ENCODE measurements at regions not wholly inside any gene's neighbourhood (a gene's known extent, or its start where the extent isn't known, plus 50 kb on each side); places are given as distances from the start of the nearest gene placed in this dataset.

- no peak for TF ChIP-seq CTCF (IDR thresholded peaks at IDR 0.05; ENCODE audit: control extremely low read depth, extremely low read depth, low read depth, missing control alignments)
- CTCF ChIA-PET: no interaction called here
- POLR2A ChIA-PET: no interaction called here
- DNase-seq (ENCODE audit: extremely low spot score): no peak
Observed at GRCh38 chr3:153880493-153880892, 240.7 kb upstream of the ARHGEF26 start.

GRCh38 chr3:153881201-153881600 lies 240.0 kb upstream of the ARHGEF26 start:
- no peak for DNase-seq (ENCODE audit: extremely low spot score)
- ChIA-PET POLR2A (no interaction called here), CTCF (no interaction called here)
- TF ChIP-seq CTCF (IDR thresholded peaks at IDR 0.05; ENCODE audit: control extremely low read depth, extremely low read depth, low read depth, missing control alignments): no peak

DNA sequence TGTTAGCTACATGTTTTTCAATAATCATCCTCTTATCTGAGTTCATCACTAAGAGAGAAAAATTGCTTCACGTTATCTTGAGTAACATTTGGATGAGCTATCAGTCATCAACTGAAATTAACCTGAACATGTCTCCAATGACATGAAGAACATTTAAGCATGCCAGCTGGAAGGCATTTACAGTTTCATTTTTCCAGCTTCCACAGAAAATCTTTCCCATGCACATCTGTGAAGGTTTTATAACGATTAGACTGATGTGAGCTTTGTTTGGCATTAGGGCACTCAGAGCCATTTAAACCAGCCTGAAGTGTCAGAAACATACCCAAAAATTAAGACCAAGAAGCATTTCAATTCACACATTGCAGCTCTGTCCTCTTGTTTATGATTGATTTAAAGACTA lies 235.8 kb upstream of the ARHGEF26 start:
- no peak for DNase-seq (ENCODE audit: extremely low spot score)
- no peak for TF ChIP-seq CTCF (IDR thresholded peaks at IDR 0.05; ENCODE audit: control extremely low read depth, extremely low read depth, low read depth, missing control alignments)
- ChIA-PET CTCF (interaction anchor here (1.1 kb wide), 1 partner anchor 19 kb away, joined by 3 read pairs; no protein-coding TSS in a partner anchor), POLR2A (no interaction called here)

DNA sequence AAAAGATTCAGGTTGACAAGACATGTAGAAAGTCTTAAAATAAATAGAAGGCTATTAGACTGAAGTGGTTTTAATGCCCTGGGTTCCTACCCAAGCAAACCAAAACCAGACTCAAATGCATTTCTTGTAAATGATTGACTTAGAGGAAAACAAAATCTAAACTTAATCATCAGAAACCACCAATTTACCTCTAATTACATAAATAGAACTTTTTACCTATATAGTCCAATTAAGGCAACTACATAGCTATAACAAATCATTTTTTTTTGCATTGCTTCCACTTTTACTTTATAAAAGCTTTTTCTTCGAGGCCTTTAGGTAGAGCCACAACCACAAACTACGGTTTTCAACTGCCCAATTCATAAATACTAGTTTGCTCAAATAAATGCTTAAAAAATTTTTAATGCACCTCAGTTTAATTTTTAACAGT lies 231.3 kb upstream of the ARHGEF26 start:
- TF ChIP-seq CTCF (IDR thresholded peaks at IDR 0.05; ENCODE audit: control extremely low read depth, extremely low read depth, low read depth, missing control alignments): no peak
- ChIA-PET CTCF (no interaction called here), POLR2A (no interaction called here)
- DNase-seq (ENCODE audit: extremely low spot score): no peak

DNA sequence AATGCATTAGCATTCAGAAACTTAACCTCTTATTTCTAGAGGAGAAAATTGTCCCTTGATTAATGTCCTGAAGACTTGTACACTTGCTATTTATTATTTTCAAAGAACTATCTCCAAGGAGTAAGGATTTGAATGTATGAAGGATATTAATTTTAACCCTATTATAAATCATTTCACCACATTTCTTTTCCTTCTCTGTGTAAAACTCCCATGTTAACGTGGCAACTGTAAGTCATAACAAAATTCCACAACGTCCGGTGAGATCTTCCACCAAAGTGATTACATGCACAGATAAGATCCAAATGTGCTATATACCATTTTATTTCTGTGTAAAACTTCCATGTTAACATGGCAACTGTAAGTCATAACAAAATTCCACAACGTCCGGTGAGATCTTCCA lies 229.1 kb upstream of the ARHGEF26 start:
- no peak for TF ChIP-seq CTCF (IDR thresholded peaks at IDR 0.05; ENCODE audit: control extremely low read depth, extremely low read depth, low read depth, missing control alignments)
- ChIA-PET CTCF (no interaction called here), POLR2A (no interaction called here)
- DNase-seq (ENCODE audit: extremely low spot score): no peak

DNA sequence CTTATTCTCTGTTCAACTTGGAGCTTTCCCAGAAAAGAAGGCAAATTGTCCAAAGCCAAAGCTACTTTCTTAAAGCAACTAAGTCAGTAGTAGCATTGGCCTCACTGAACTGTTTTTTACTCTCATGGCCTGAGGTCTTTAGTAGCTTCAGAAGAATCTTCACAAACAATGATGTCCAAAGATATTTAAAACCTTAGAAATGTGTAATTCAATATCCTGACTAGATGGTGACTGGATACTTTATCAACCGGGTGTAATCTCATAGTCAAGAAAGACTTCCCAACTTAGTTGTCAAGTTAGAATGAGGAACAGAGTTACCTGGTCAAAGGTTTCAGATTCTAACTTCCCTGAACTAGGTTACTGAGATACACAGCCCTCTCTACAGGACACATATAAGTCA lies 226.3 kb upstream of the ARHGEF26 start:
- TF ChIP-seq CTCF (IDR thresholded peaks at IDR 0.05; ENCODE audit: control extremely low read depth, extremely low read depth, low read depth, missing control alignments): no peak
- no peak for DNase-seq (ENCODE audit: extremely low spot score)
- CTCF ChIA-PET: no interaction called here
- POLR2A ChIA-PET: no interaction called here

GRCh38 chr3:153896197-153896596 lies 225.0 kb upstream of the ARHGEF26 start:
- ChIA-PET CTCF (no interaction called here), POLR2A (no interaction called here)
- DNase-seq (ENCODE audit: extremely low spot score): no peak
- no peak for TF ChIP-seq CTCF (IDR thresholded peaks at IDR 0.05; ENCODE audit: control extremely low read depth, extremely low read depth, low read depth, missing control alignments)
